H9 (cell line): ENCODE measurements at regions not wholly inside any gene's neighbourhood (a gene's known extent, or its start where the extent isn't known, plus 50 kb on each side); places are given as distances from the start of the nearest gene placed in this dataset.

Experiments used
- DNase-seq: peaks from one replicate; pipeline ENCODE4 v3.0.0-alpha.2; 2017
- H2AFZ ChIP-seq: one replicate; pipeline ENCODE4 v1.6.1; 2013; ENCODE audit warnings: mild to moderate bottlenecking, low read length, control low read depth, moderate library complexity
- H2AK5ac ChIP-seq: 2 replicates; pipeline ENCODE4 v1.6.1; 2013; ENCODE audit warnings: low read length, control low read depth, mixed read lengths; ENCODE audit not compliant: insufficient read length
- H2BK120ac ChIP-seq: one replicate; pipeline ENCODE4 v1.6.1; 2013; ENCODE audit warnings: low read depth, mild to moderate bottlenecking, low read length, control low read depth, inconsistent platforms; ENCODE audit not compliant: poor library complexity, severe bottlenecking
- H2BK12ac ChIP-seq: 2 replicates; pipeline ENCODE4 v1.6.1; 2013; ENCODE audit warnings: low read length, control low read depth, mixed read lengths, low read depth; ENCODE audit not compliant: insufficient read length
- H2BK15ac ChIP-seq: 2 replicates; pipeline ENCODE4 v1.6.1; 2013; ENCODE audit warnings: low read depth, low read length, control low read depth
- H2BK20ac ChIP-seq: one replicate; pipeline ENCODE4 v1.6.1; 2013; ENCODE audit warnings: low read depth, mild to moderate bottlenecking, low read length, control low read depth, inconsistent platforms; ENCODE audit not compliant: poor library complexity, severe bottlenecking
- H2BK5ac ChIP-seq: 2 replicates; pipeline ENCODE4 v1.6.1; 2013; ENCODE audit warnings: low read length, control low read depth, mixed read lengths; ENCODE audit not compliant: insufficient read length
- H3K14ac ChIP-seq: 2 replicates; pipeline ENCODE4 v1.6.1; 2013; ENCODE audit warnings: low read length, control low read depth; ENCODE audit not compliant: insufficient read depth
- H3K18ac ChIP-seq: 2 replicates; pipeline ENCODE4 v1.6.1; 2013; ENCODE audit warnings: low read depth, mild to moderate bottlenecking, mixed read lengths, low read length, control low read depth; ENCODE audit not compliant: insufficient read length
- H3K23ac ChIP-seq: 2 replicates; pipeline ENCODE4 v1.6.1; 2013; ENCODE audit warnings: low read length, control low read depth, mixed read lengths, low read depth; ENCODE audit not compliant: insufficient read length
- H3K23me2 ChIP-seq: 2 replicates; pipeline ENCODE4 v1.6.1; 2013; ENCODE audit warnings: low read depth, mild to moderate bottlenecking, mixed read lengths, low read length, control low read depth; ENCODE audit not compliant: insufficient read length, poor library complexity, severe bottlenecking
- H3K27ac ChIP-seq: 2 replicates; pipeline ENCODE4 v1.5.1; 2013; ENCODE audit warnings: low read length, control low read depth, mixed read lengths, low read depth; ENCODE audit not compliant: insufficient read length
- H3K27me3 ChIP-seq: 2 replicates; pipeline ENCODE4 v1.6.1; 2013; ENCODE audit warnings: low read length, control low read depth, inconsistent platforms; ENCODE audit not compliant: insufficient read depth
- H3K4ac ChIP-seq: 2 replicates; pipeline ENCODE4 v1.6.1; 2013; ENCODE audit warnings: low read depth, mild to moderate bottlenecking, control low read depth, inconsistent platforms, low read length, moderate library complexity
- H3K4me1 ChIP-seq: 2 replicates; pipeline ENCODE4 v1.6.1; 2013; ENCODE audit warnings: low read length, control low read depth, inconsistent platforms; ENCODE audit not compliant: insufficient read depth
- H3K4me2 ChIP-seq: 2 replicates; pipeline ENCODE4 v1.6.1; 2013; ENCODE audit warnings: low read length, control low read depth, mixed read lengths; ENCODE audit not compliant: insufficient read length, insufficient read depth
- H3K56ac ChIP-seq: 2 replicates; pipeline ENCODE4 v1.6.1; 2013; ENCODE audit warnings: low read depth, mild to moderate bottlenecking, mixed read lengths, low read length, control low read depth; ENCODE audit not compliant: insufficient read length
- H3K79me1 ChIP-seq: 2 replicates; pipeline ENCODE4 v1.6.1; 2013; ENCODE audit warnings: low read depth, mild to moderate bottlenecking, moderate library complexity, low read length, control low read depth, inconsistent platforms; ENCODE audit not compliant: insufficient read depth, poor library complexity, severe bottlenecking
- H3K79me2 ChIP-seq: 2 replicates; pipeline ENCODE4 v1.6.1; 2013; ENCODE audit warnings: low read length, control low read depth, inconsistent platforms; ENCODE audit not compliant: insufficient read depth
- H3K9ac ChIP-seq: 2 replicates; pipeline ENCODE4 v1.6.1; 2013; ENCODE audit warnings: low read length, control low read depth, mixed read lengths; ENCODE audit not compliant: insufficient read length; ENCODE audit errors: extremely low read depth
- H3K9me3 ChIP-seq: one replicate; pipeline ENCODE4 v1.6.1; 2013; ENCODE audit warnings: low read depth, low read length, inconsistent platforms; ENCODE audit not compliant: control insufficient read depth
- H3T11ph ChIP-seq: one replicate; pipeline ENCODE4 v1.6.1; 2013; ENCODE audit warnings: mild to moderate bottlenecking, low read length, control low read depth, inconsistent platforms
- H4K20me1 ChIP-seq: one replicate; pipeline ENCODE4 v1.6.1; 2013; ENCODE audit not compliant: control insufficient read depth, insufficient read length, insufficient read depth
- H4K5ac ChIP-seq: 2 replicates; pipeline ENCODE4 v1.6.1; 2013; ENCODE audit warnings: low read depth, mild to moderate bottlenecking, mixed read lengths, low read length, control low read depth; ENCODE audit not compliant: insufficient read length
- H4K8ac ChIP-seq: replicated peaks from 2 replicates; pipeline ENCODE4 v1.6.1; 2013; ENCODE audit warnings: low read length, control low read depth, mixed read lengths, low read depth; ENCODE audit not compliant: insufficient read length
- H4K91ac ChIP-seq: 2 replicates; pipeline ENCODE4 v1.6.1; 2013; ENCODE audit warnings: low read depth, mild to moderate bottlenecking, moderate library complexity, mixed read lengths, low read length, control low read depth; ENCODE audit not compliant: insufficient read length
- H3K27ac Mint-ChIP-seq, 3 experiments: 2 replicates in 2 of 3; 3 replicates in 1 of 3; pipeline ENCODE4 v1.8.0; 2020 to 2021; ENCODE audit warnings: mixed read lengths in 3 of 3, mild to moderate bottlenecking in 1 of 3, moderate library complexity in 1 of 3
- H3K27me3 Mint-ChIP-seq: 2 replicates; pipeline ENCODE4 v1.8.0; 2021; ENCODE audit warnings: low read depth, mild to moderate bottlenecking, moderate library complexity, mixed read lengths
- H3K36me3 Mint-ChIP-seq, 3 experiments: 2 replicates in 2 of 3; 3 replicates in 1 of 3; pipeline ENCODE4 v1.8.0; 2020 to 2021; ENCODE audit warnings: low read depth in 3 of 3, mixed read lengths in 3 of 3; ENCODE audit not compliant: insufficient read depth in 1 of 3
- H3K4me1 Mint-ChIP-seq, 2 experiments: 2 replicates each; pipeline ENCODE4 v1.8.0; 2020; ENCODE audit warnings: mixed read lengths in 2 of 2
- H3K4me3 Mint-ChIP-seq, 2 experiments: 2 replicates in 1 of 2; 3 replicates in 1 of 2; pipeline ENCODE4 v1.8.0; 2020 to 2021; ENCODE audit warnings: mild to moderate bottlenecking in 2 of 2, mixed read lengths in 2 of 2, moderate library complexity in 1 of 2
- H3K9me3 Mint-ChIP-seq, 2 experiments: 2 replicates in 1 of 2; 3 replicates in 1 of 2; pipeline ENCODE4 v1.8.0; 2020; ENCODE audit warnings: mild to moderate bottlenecking in 2 of 2, mixed read lengths in 2 of 2, moderate library complexity in 1 of 2
- CTCF ChIP-seq: fragments of 200-600 bp; sonication (generic); conservative IDR thresholded peaks from 3 replicates; pipeline ENCODE4 v1.8.0; 2021; ENCODE audit warnings: antibody characterized with exemption, mild to moderate bottlenecking

- no peak overlapping the region for H3K56ac ChIP-seq
- no peaks in the 10 kb centered on the region for H3K36me3 Mint-ChIP-seq
- no peak overlapping the region for H4K8ac ChIP-seq
- H4K20me1 ChIP-seq, result no peaks in the 10 kb centered on the region
- no peak for TF ChIP-seq CTCF
- H2BK20ac ChIP-seq, result no peak overlapping the region
- H2AK5ac ChIP-seq, result no peak overlapping the region
- no peak overlapping the region for H3K9ac ChIP-seq
- no peak overlapping the region for H2BK12ac ChIP-seq
- no peak overlapping the region for H2BK15ac ChIP-seq
- no peaks in the 10 kb centered on the region for H3K4me1 ChIP-seq
- no peak overlapping the region for H4K5ac ChIP-seq
- no peak overlapping the region for H3K18ac ChIP-seq
- H3K4ac ChIP-seq, result no peak overlapping the region
- H3K4me2 ChIP-seq, result no peak overlapping the region
- H2AFZ ChIP-seq, result no peak overlapping the region
- DNase-seq, result no peak
- H3K23ac ChIP-seq, result no peak overlapping the region
- no peaks in the 10 kb centered on the region for H3K9me3 ChIP-seq
- no peak overlapping the region for H3K14ac ChIP-seq
- peaks cover 7% of the 10 kb centered on the region for H3K27me3 Mint-ChIP-seq
- H3K27ac Mint-ChIP-seq, result no peak overlapping the region
- H3K27ac ChIP-seq, result no peak overlapping the region
- H3K4me1 Mint-ChIP-seq, result no peaks in the 10 kb centered on the region
- no peak overlapping the region for H3K4me3 Mint-ChIP-seq
- no peaks in the 10 kb centered on the region for H3K79me1 ChIP-seq
- H2BK5ac ChIP-seq, result no peak overlapping the region
- no peaks in the 10 kb centered on the region for H3K79me2 ChIP-seq
- H2BK120ac ChIP-seq, result no peak overlapping the region
- H3T11ph ChIP-seq, result no peak overlapping the region
- H3K9me3 Mint-ChIP-seq, result no peaks in the 10 kb centered on the region
- H3K23me2 ChIP-seq, result no peaks in the 10 kb centered on the region
- no peaks in the 10 kb centered on the region for H3K27me3 ChIP-seq
- no peak overlapping the region for H4K91ac ChIP-seq
Measured at GRCh38 chr10:9028231-9028630, 973.7 kb downstream of the GATA3 start.
